Panc1 (cell line): ENCODE measurements at regions not wholly inside any gene's neighbourhood (a gene's known extent, or its start where the extent isn't known, plus 50 kb on each side); places are given as distances from the start of the nearest gene placed in this dataset.

Experiments used
- CTCF ChIP-seq: fragments of 450-650 bp; IDR thresholded peaks from 2 replicates; pipeline ENCODE4 v1.5.1; 2017; ENCODE audit warnings: mild to moderate bottlenecking
- REST ChIP-seq, 2 experiments: IDR thresholded peaks; 2 replicates each; pipeline ENCODE4 v1.6.1; 2011 to 2012; ENCODE audit warnings: low read depth in 2 of 2, control low read depth in 1 of 2, low read length in 1 of 2, mild to moderate bottlenecking in 1 of 2, moderate library complexity in 1 of 2; ENCODE audit not compliant: insufficient read depth in 1 of 2

GRCh38 chr10:124150807-124151417 is 57.5 kb upstream of the CHST15 start:
- TF ChIP-seq CTCF (no peak), REST (IDR thresholded peaks at IDR 0.05; ENCODE audit: insufficient read depth in 1 of 2, low read depth in 2 of 2, low read length in 1 of 2) (no peak)
